ENCODE measurements at regions not wholly inside any gene's neighbourhood (a gene's known extent, or its start where the extent isn't known, plus 50 kb on each side); places are given as distances from the start of the nearest gene placed in this dataset.
"Not testable (repeated sequence)": the region's sequence is repeated elsewhere in the genome, so short reads cannot be mapped to it uniquely, and the experiment has no call there.

DNA sequence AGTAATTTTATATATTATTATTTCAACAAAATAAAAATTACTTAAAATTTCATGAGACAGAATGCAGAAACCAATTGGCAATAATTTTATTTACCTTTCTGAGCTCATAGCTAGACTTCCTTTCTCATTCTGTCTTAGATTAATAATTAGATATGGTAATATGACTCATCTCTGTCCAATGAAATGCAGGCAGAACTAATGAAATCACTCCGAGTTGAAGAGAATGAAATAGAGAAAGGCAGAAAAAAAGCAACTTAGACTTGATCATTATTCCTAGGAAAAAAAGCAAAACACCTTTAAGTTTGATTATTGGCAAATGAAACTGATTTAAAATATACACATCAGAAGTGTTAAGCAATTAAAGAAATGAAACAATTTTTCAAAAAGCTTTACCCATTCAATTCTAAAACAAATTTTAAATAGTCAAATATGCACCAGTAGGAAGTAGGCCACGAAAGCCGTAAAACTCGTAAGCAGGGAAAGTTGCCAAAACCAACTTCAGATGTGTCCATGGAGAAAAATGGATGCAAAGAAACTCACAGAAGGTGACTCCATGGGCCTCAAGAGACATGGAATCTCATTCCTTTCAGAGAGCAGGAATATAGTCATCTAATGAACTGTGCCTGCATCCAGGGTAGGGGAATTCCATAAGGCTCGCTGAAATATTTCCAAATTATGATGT lies 293.8 kb upstream of the RGS17 start:
- H3K9ac ChIP-seq (ENCODE audit: low read length) = no peak overlapping the region
- no peaks in the 10 kb centered on the region for H3K4me1 ChIP-seq (ENCODE audit: control insufficient read depth, insufficient read depth, low read length)
- H3K36me3 ChIP-seq (ENCODE audit: control insufficient read depth, insufficient read depth, low read length) = no peaks in the 10 kb centered on the region
- no peak overlapping the region for H3K4me3 ChIP-seq (ENCODE audit: low read length)
- no peak overlapping the region for H3K27ac ChIP-seq (ENCODE audit: low read depth, low read length)
- H3K27me3 ChIP-seq (ENCODE audit: control insufficient read depth, insufficient read depth, low read length) = no peaks in the 10 kb centered on the region

DNA sequence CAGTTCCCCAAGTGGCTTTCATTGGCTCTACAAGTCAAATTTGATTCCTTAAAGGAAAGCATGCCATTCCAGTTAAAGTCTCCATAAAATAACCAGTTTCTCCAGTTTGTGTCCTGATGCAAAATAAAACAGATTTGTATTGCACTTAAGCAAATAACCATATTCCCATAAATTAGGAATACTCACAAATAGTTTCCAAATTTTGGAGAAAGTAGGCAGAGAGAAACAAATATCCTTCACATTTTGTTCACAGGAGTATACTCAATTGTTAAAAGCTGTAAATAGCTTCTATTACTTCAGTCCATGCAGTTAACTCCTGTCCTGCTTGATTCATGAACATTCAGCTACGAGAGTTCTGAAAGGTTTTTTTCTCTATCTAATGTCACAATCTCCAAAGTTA lies 281.4 kb upstream of the RGS17 start:
- Histone ChIP-seq H3K27me3 (ENCODE audit: control insufficient read depth, insufficient read depth, low read length) (no peaks in the 10 kb centered on the region), H3K36me3 (ENCODE audit: control insufficient read depth, insufficient read depth, low read length) (no peaks in the 10 kb centered on the region), H3K27ac (ENCODE audit: low read depth, low read length) (no peak overlapping the region), H3K4me1 (ENCODE audit: control insufficient read depth, insufficient read depth, low read length) (no peaks in the 10 kb centered on the region), H3K9ac (ENCODE audit: low read length) (no peak overlapping the region), H3K4me3 (ENCODE audit: low read length) (no peak overlapping the region)

DNA sequence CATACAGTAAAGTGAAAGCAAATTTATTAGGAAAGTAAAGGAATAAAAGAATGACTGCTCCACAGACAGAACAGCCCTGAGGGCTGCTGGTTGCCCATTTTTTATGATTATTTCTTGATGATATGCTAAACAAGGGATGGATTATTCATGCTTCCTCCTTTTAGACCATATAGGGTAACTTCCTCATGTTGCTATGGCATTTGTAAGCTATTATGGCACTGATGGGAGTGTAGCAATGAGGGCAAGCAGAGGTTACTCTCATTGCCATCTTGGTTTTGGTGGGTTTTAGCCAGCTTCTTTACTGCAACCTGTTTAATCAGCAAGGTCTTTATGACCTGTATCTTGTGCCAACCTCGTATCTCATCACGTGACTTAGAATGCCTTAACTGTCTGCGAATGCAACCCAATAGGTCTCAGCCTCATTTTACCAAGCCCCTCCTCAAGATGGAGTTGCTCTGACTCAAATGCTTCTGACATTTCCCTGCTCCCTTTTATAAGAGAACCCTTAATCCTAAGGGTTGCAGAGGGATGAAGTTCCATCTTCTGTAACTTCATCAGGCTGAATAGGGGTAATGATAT lies 280.1 kb upstream of the RGS17 start:
- Histone ChIP-seq H3K27ac (ENCODE audit: low read depth, low read length) (no peak overlapping the region), H3K27me3 (ENCODE audit: control insufficient read depth, insufficient read depth, low read length) (no peaks in the 10 kb centered on the region), H3K36me3 (ENCODE audit: control insufficient read depth, insufficient read depth, low read length) (no peaks in the 10 kb centered on the region), H3K9ac (ENCODE audit: low read length) (no peak overlapping the region), H3K4me1 (ENCODE audit: control insufficient read depth, insufficient read depth, low read length) (no peaks in the 10 kb centered on the region), H3K4me3 (ENCODE audit: low read length) (no peak overlapping the region)

DNA sequence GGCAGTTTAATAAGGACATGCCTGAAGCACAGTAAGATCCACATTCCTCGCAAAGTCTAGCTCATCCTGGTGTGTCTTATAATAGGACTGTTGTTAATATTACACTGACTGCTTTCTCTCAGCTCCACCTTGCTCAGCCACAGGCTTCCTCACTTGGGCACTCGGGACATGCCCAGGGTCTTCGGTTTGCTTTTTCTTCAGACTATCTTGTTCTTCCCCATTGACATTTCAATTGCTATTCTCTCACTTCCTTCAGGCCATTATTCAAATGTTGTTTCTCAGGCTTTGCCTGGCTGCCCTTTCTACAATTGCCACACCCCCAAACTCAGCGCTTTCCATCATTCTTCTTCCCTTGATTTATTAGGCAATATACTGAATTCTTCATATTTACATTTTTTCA lies 274.8 kb upstream of the RGS17 start:
- no peak overlapping the region for H3K27ac ChIP-seq (ENCODE audit: low read depth, low read length)
- no peaks in the 10 kb centered on the region for H3K27me3 ChIP-seq (ENCODE audit: control insufficient read depth, insufficient read depth, low read length)
- no peak overlapping the region for H3K9ac ChIP-seq (ENCODE audit: low read length)
- no peak overlapping the region for H3K4me3 ChIP-seq (ENCODE audit: low read length)
- H3K4me1 ChIP-seq (ENCODE audit: control insufficient read depth, insufficient read depth, low read length) = no peaks in the 10 kb centered on the region
- H3K36me3 ChIP-seq (ENCODE audit: control insufficient read depth, insufficient read depth, low read length) = no peaks in the 10 kb centered on the region

DNA sequence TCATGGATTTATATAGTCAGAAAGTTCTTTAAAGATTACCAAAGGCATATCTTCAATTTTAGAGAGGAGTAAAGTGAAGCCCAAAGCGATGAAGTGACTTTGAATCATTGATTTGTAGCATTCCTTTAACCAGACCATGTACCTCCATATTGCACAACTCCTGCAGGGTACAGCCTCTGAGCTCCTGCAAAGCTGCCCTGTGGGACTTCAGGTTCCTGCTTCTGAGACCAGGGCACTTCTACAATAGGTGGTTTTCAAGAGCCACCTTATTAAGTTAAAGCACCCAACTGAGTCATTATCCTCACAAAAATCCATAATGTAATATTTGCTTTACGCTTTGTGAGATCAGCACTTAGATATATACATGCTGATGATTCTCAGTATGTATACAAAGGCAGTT lies 270.7 kb upstream of the RGS17 start:
- H3K36me3 ChIP-seq (ENCODE audit: control insufficient read depth, insufficient read depth, low read length) = no peaks in the 10 kb centered on the region
- no peak overlapping the region for H3K9ac ChIP-seq (ENCODE audit: low read length)
- no peak overlapping the region for H3K27ac ChIP-seq (ENCODE audit: low read depth, low read length)
- no peaks in the 10 kb centered on the region for H3K27me3 ChIP-seq (ENCODE audit: control insufficient read depth, insufficient read depth, low read length)
- no peaks in the 10 kb centered on the region for H3K4me1 ChIP-seq (ENCODE audit: control insufficient read depth, insufficient read depth, low read length)
- H3K4me3 ChIP-seq (ENCODE audit: low read length) = no peak overlapping the region

DNA sequence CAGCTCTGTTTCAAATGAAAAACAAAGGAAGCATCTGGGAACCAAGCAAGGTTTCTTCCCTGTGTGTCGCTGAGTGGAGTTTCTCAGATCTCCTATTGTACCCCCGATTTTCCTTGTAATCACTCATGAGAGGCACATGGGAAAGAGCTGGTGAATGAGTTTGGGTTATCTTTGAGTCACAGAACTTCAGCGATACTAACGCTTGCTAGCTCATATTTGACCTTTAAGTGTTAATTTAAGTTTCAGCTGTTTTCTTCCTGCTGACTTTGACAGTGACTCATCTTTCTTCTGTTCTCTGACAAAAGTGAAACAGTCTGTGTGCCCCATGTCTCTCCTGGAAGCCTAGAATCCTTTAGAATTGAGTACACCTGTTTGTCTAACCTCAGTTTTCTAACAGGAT lies 261.1 kb upstream of the RGS17 start:
- no peak overlapping the region for H3K9ac ChIP-seq (ENCODE audit: low read length)
- H3K4me3 ChIP-seq (ENCODE audit: low read length) = no peak overlapping the region
- H3K36me3 ChIP-seq (ENCODE audit: control insufficient read depth, insufficient read depth, low read length) = no peaks in the 10 kb centered on the region
- H3K27me3 ChIP-seq (ENCODE audit: control insufficient read depth, insufficient read depth, low read length) = no peaks in the 10 kb centered on the region
- no peaks in the 10 kb centered on the region for H3K4me1 ChIP-seq (ENCODE audit: control insufficient read depth, insufficient read depth, low read length)
- no peak overlapping the region for H3K27ac ChIP-seq (ENCODE audit: low read depth, low read length)

DNA sequence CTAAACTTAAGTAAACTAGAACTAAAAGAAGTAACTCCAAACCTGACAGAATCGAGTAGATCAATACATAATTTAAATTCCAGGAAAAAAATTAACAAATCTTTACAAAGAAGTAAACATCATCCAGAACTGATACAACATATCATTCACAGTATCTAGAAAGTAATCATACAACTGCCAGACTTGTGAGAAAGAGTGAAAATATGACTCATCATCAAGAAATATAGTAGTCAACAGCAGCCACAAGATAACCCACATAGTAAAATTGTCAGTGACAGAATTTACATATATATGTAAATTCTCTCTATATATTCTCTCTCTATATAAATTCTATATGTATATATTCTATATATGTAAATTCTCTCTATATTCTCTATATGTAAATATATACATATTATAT lies 242.8 kb upstream of the RGS17 start:
- no peaks in the 10 kb centered on the region for H3K27me3 ChIP-seq (ENCODE audit: control insufficient read depth, insufficient read depth, low read length)
- H3K9ac ChIP-seq (ENCODE audit: low read length) = no peak overlapping the region
- no peak overlapping the region for H3K4me3 ChIP-seq (ENCODE audit: low read length)
- no peak overlapping the region for H3K27ac ChIP-seq (ENCODE audit: low read depth, low read length)
- H3K4me1 ChIP-seq (ENCODE audit: control insufficient read depth, insufficient read depth, low read length) = no peaks in the 10 kb centered on the region
- H3K36me3 ChIP-seq (ENCODE audit: control insufficient read depth, insufficient read depth, low read length) = no peaks in the 10 kb centered on the region

DNA sequence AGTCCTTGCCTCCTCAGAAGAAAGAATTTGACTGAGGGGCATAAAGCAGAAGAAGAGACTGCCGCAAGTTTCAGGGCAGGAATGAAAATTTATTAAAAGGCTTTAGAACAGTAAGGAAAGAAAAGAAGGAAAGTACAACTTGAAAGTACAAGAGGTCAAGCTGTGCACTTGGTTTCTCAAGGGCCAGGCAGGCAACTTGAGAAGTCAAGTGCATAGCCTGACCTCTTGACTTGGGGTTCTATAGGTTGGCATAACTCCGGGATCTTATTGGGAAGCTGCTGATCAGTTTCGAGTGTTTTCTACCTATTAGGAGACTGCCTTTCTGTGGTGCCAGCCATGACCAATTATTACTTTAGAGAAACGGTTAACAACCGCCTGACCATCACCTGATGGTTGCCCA lies 237.0 kb upstream of the RGS17 start:
- H3K36me3 ChIP-seq (ENCODE audit: control insufficient read depth, insufficient read depth, low read length) = no peaks in the 10 kb centered on the region
- H3K9ac ChIP-seq (ENCODE audit: low read length) = no peak overlapping the region
- H3K27ac ChIP-seq (ENCODE audit: low read depth, low read length) = no peak overlapping the region
- H3K4me1 ChIP-seq (ENCODE audit: control insufficient read depth, insufficient read depth, low read length) = no peaks in the 10 kb centered on the region
- no peaks in the 10 kb centered on the region for H3K27me3 ChIP-seq (ENCODE audit: control insufficient read depth, insufficient read depth, low read length)
- H3K4me3 ChIP-seq (ENCODE audit: low read length) = no peak overlapping the region

DNA sequence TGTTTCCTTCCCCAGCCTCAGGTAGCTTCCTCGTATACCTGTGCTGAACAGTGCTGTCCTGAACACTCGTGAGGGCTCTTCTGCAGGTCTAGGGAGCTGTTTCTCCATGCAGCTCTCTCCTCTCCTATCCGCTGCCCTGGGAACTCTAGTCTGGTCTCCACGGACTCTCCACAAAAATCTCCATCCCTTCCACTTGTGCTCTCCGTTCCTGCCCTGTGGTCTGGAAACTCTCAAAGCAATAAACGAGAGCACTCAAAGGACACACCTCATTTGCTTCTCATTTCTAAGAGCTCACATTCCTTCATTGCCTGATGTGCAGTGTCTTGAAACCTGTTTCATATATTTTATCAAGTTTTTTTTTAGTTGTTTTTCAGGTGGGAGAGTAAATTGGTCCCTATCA lies 235.9 kb upstream of the RGS17 start:
- H3K9ac ChIP-seq (ENCODE audit: low read length) = no peak overlapping the region
- no peak overlapping the region for H3K27ac ChIP-seq (ENCODE audit: low read depth, low read length)
- no peaks in the 10 kb centered on the region for H3K4me1 ChIP-seq (ENCODE audit: control insufficient read depth, insufficient read depth, low read length)
- H3K27me3 ChIP-seq (ENCODE audit: control insufficient read depth, insufficient read depth, low read length) = no peaks in the 10 kb centered on the region
- no peaks in the 10 kb centered on the region for H3K36me3 ChIP-seq (ENCODE audit: control insufficient read depth, insufficient read depth, low read length)
- no peak overlapping the region for H3K4me3 ChIP-seq (ENCODE audit: low read length)

DNA sequence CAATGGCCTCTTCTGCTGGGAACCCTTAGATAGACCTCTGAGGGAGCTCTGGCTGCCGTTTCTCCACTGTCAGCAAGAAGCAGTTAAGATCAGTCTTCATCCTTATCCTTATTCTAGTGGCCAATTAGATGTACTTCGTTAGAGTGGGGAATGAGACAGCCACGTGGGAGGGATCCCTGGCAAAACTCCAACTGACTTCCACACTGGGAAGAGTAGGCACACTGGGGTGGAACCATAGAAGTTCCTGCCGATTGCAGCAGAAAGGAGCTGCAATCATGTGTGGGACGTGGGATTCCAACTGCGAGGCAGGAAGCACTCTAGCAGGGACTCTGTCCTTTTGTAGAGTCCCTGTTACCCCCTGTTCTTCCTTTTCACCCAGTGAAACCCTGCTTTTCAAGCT lies 226.3 kb upstream of the RGS17 start:
- H3K9ac ChIP-seq (ENCODE audit: low read length) = no peak overlapping the region
- no peak overlapping the region for H3K27ac ChIP-seq (ENCODE audit: low read depth, low read length)
- no peaks in the 10 kb centered on the region for H3K27me3 ChIP-seq (ENCODE audit: control insufficient read depth, insufficient read depth, low read length)
- no peaks in the 10 kb centered on the region for H3K36me3 ChIP-seq (ENCODE audit: control insufficient read depth, insufficient read depth, low read length)
- H3K4me1 ChIP-seq (ENCODE audit: control insufficient read depth, insufficient read depth, low read length) = no peaks in the 10 kb centered on the region
- H3K4me3 ChIP-seq (ENCODE audit: low read length) = no peak overlapping the region

DNA sequence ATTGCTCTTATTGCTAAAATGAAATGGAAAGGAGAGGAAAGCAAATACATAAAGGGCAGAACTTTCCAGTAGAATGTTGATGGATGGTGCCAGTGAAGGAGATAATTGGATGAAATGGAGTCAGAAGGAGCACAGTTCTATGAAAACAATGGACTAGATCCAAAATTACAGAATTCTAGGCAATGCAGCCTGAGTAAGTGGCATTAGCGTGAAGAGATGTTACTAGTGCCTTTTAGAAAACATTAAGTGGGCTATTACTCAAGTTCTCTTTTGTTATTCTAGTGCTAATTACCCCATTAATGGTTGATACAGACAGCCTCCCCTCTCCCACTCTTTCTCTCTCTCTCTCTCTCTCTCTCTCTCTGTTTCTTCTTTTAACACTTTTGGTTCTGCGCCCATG lies 209.5 kb upstream of the RGS17 start:
- Histone ChIP-seq H3K27me3 (ENCODE audit: control insufficient read depth, insufficient read depth, low read length) (no peaks in the 10 kb centered on the region), H3K9ac (ENCODE audit: low read length) (no peak overlapping the region), H3K36me3 (ENCODE audit: control insufficient read depth, insufficient read depth, low read length) (no peaks in the 10 kb centered on the region), H3K27ac (ENCODE audit: low read depth, low read length) (no peak overlapping the region), H3K4me3 (ENCODE audit: low read length) (no peak overlapping the region), H3K4me1 (ENCODE audit: control insufficient read depth, insufficient read depth, low read length) (no peaks in the 10 kb centered on the region)

DNA sequence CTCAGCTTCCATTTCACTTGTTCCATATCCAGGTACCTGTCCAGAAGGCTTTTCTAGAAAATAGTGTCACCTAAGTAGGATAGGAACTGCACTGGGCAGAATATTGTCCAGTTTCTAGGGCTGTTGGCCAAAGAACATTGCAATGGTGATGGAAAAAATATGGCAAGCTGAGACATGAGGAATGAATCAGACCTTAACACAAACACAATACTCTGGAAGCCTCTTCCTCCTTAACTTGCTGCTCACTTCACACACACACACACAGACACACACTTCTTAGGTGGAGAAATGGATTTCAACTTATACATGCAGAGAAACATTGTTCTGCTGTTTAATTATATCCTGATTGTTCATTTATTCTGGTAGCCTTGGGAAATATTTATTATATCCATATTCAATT lies 203.0 kb upstream of the RGS17 start:
- Histone ChIP-seq H3K4me1 (ENCODE audit: control insufficient read depth, insufficient read depth, low read length) (no peaks in the 10 kb centered on the region), H3K9ac (ENCODE audit: low read length) (no peak overlapping the region), H3K36me3 (ENCODE audit: control insufficient read depth, insufficient read depth, low read length) (no peaks in the 10 kb centered on the region), H3K27ac (ENCODE audit: low read depth, low read length) (no peak overlapping the region), H3K27me3 (ENCODE audit: control insufficient read depth, insufficient read depth, low read length) (no peaks in the 10 kb centered on the region), H3K4me3 (ENCODE audit: low read length) (no peak overlapping the region)

DNA sequence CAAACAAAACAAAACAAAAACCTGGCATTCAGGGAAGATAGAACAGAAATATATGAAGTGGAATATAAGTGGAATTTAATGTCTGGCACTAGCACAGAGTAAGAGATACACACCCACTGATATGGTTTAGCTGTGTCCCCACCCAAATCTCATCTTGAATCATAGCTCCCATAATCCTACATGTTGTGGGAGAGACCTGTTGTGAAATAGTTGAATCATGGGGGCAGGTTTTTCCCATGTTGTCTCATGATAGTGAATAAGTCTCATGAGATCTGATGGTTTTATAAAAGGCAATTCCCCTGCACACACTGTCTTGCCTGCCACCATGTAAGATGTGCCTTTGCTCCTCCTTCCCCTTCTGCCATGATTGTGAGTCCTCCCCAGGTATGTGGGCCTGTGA lies 200.1 kb upstream of the RGS17 start:
- not testable (repeated sequence) for H3K36me3 ChIP-seq (ENCODE audit: control insufficient read depth, insufficient read depth, low read length); H3K9ac ChIP-seq (ENCODE audit: low read length); H3K27me3 ChIP-seq (ENCODE audit: control insufficient read depth, insufficient read depth, low read length); H3K27ac ChIP-seq (ENCODE audit: low read depth, low read length); H3K4me3 ChIP-seq (ENCODE audit: low read length); H3K4me1 ChIP-seq (ENCODE audit: control insufficient read depth, insufficient read depth, low read length)
